ENCODE measurements at regions not wholly inside any gene's neighbourhood (a gene's known extent, or its start where the extent isn't known, plus 50 kb on each side); places are given as distances from the start of the nearest gene placed in this dataset.

DNA sequence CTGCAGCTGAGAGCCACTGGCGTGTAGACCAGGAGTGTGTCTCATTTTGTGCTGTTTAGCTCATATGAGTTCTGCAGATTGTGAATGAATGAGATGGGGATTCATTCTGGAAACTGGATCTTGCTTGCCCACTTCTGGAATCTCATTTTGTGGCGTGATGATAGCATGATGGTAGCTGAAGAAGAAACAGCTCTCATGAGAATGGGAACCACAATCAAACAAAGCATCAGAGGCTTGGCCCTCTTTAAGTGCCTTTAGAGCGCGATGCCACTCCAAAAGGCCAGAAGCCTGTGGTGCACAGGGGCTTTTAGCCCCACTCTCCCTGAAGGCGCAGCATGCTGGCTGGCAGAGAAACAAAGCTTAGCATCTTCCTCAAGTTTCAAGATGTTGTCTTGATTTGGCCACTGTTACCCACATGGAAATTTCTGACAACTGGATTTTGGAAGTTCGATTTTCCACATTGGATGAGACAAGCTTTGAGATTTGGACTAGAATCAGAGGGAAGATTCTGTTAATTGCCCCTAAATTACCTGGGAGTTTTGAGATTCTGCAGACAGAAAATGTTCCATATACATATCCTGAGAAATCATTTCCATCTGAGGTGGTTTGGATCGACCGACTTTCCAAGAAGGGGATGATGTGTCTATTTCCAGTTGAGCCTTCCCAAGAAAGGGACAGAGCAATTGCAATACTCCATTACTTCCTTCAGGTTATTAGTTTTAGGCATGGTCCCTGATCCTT lies 234.5 kb downstream of the VAPA start:
- TF ChIP-seq, protein P1, sequence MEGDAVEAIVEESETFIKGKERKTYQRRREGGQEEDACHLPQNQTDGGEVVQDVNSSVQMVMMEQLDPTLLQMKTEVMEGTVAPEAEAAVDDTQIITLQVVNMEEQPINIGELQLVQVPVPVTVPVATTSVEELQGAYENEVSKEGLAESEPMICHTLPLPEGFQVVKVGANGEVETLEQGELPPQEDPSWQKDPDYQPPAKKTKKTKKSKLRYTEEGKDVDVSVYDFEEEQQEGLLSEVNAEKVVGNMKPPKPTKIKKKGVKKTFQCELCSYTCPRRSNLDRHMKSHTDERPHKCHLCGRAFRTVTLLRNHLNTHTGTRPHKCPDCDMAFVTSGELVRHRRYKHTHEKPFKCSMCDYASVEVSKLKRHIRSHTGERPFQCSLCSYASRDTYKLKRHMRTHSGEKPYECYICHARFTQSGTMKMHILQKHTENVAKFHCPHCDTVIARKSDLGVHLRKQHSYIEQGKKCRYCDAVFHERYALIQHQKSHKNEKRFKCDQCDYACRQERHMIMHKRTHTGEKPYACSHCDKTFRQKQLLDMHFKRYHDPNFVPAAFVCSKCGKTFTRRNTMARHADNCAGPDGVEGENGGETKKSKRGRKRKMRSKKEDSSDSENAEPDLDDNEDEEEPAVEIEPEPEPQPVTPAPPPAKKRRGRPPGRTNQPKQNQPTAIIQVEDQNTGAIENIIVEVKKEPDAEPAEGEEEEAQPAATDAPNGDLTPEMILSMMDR (IDR thresholded peaks at IDR 0.05; ENCODE audit: poor library complexity, severe bottlenecking), result no peak
- TF ChIP-seq EP300 (conservative IDR thresholded peaks at IDR 0.05; ENCODE audit: poor library complexity, severe bottlenecking) (no peak), POLR2AphosphoS5 (IDR thresholded peaks at IDR 0.05) (no peak), SMC3 (conservative IDR thresholded peaks at IDR 0.05; ENCODE audit: poor library complexity) (no peak), EZH2 (IDR thresholded peaks at IDR 0.05; ENCODE audit: borderline replicate concordance, insufficient read depth, low read length, poor library complexity, severe bottlenecking) (no peak), RAD21 (conservative IDR thresholded peaks at IDR 0.05) (no peak), TAF1 (IDR thresholded peaks at IDR 0.05; ENCODE audit: low read depth) (no peak), MXI1 (conservative IDR thresholded peaks at IDR 0.05; ENCODE audit: poor library complexity, severe bottlenecking) (no peak)
- TF ChIP-seq, protein P2, sequence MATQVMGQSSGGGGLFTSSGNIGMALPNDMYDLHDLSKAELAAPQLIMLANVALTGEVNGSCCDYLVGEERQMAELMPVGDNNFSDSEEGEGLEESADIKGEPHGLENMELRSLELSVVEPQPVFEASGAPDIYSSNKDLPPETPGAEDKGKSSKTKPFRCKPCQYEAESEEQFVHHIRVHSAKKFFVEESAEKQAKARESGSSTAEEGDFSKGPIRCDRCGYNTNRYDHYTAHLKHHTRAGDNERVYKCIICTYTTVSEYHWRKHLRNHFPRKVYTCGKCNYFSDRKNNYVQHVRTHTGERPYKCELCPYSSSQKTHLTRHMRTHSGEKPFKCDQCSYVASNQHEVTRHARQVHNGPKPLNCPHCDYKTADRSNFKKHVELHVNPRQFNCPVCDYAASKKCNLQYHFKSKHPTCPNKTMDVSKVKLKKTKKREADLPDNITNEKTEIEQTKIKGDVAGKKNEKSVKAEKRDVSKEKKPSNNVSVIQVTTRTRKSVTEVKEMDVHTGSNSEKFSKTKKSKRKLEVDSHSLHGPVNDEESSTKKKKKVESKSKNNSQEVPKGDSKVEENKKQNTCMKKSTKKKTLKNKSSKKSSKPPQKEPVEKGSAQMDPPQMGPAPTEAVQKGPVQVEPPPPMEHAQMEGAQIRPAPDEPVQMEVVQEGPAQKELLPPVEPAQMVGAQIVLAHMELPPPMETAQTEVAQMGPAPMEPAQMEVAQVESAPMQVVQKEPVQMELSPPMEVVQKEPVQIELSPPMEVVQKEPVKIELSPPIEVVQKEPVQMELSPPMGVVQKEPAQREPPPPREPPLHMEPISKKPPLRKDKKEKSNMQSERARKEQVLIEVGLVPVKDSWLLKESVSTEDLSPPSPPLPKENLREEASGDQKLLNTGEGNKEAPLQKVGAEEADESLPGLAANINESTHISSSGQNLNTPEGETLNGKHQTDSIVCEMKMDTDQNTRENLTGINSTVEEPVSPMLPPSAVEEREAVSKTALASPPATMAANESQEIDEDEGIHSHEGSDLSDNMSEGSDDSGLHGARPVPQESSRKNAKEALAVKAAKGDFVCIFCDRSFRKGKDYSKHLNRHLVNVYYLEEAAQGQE (IDR thresholded peaks at IDR 0.05; ENCODE audit: borderline replicate concordance), result no peak
